Panc1 (cell line): ENCODE measurements at regions not wholly inside any gene's neighbourhood (a gene's known extent, or its start where the extent isn't known, plus 50 kb on each side); places are given as distances from the start of the nearest gene placed in this dataset.

Source experiments
- ATAC-seq: fragments of 200-7000 bp; cut with Tn5 transposase; 2 replicates; pipeline ENCODE4 v1.9.1; 2020; ENCODE audit warnings: mild to moderate bottlenecking, moderate library complexity
- BruUV-seq: library from RNA; stranded (reverse); fragments of 400-500 nt; replicated peaks from 2 replicates; lab custom pipeline; 2021; lab: Mats Ljungman, UMichigan
- CTCF ChIA-PET: fragments of 300-600 bp; sonication (Branson Sonifier 250); formaldehyde crosslinking; loops from one replicate; lab custom pipeline; 2022; ENCODE audit warnings: antibody characterized with exemption; lab: Charles Lee
- POLR2A ChIA-PET: fragments of 300-600 bp; sonication (Branson Sonifier 250); formaldehyde crosslinking; loops from one replicate; lab custom pipeline; 2022; ENCODE audit warnings: antibody characterized with exemption; lab: Charles Lee
- DNase-seq: peaks from one replicate; pipeline ENCODE4 v3.0.0-alpha.2; 2010; ENCODE audit warnings: low read depth, low spot score
- H3K27ac ChIP-seq: 2 replicates; pipeline ENCODE4 v1.5.1; 2011; ENCODE audit warnings: mild to moderate bottlenecking, low read length, inconsistent platforms
- H3K27me3 ChIP-seq: fragments of 200-500 bp; sonication (Bioruptor generic); 2 replicates; pipeline ENCODE4 v1.6.0; 2014; ENCODE audit warnings: low read length, inconsistent platforms; ENCODE audit not compliant: control insufficient read depth, insufficient read depth
- H3K36me3 ChIP-seq: fragments of 200-500 bp; sonication (Bioruptor generic); 2 replicates; pipeline ENCODE4 v1.5.1; 2014; ENCODE audit warnings: inconsistent platforms, mild to moderate bottlenecking, low read length, moderate library complexity; ENCODE audit not compliant: control insufficient read depth, insufficient read depth
- H3K4me1 ChIP-seq: 2 replicates; pipeline ENCODE4 v1.5.1; 2011; ENCODE audit warnings: inconsistent platforms, mild to moderate bottlenecking, low read length, moderate library complexity; ENCODE audit not compliant: control insufficient read depth, insufficient read depth
- H3K4me3 ChIP-seq, 2 experiments: 2 replicates each; pipeline ENCODE4 v1.5.1; 2011 to 2012; ENCODE audit warnings: low read depth in 2 of 2, low read length in 2 of 2, mild to moderate bottlenecking in 2 of 2, inconsistent platforms in 1 of 2, moderate library complexity in 1 of 2
- H3K9me3 ChIP-seq: fragments of 200-500 bp; sonication (Bioruptor generic); 2 replicates; pipeline ENCODE4 v1.5.1; 2014; ENCODE audit warnings: low read depth, mild to moderate bottlenecking, inconsistent platforms, low read length, moderate library complexity; ENCODE audit not compliant: control insufficient read depth, insufficient read depth
- POLR2AphosphoS5 ChIP-seq: IDR thresholded peaks from 2 replicates; pipeline ENCODE4 v1.6.1; 2012; ENCODE audit warnings: mild to moderate bottlenecking, low read depth, low read length, moderate library complexity
- REST ChIP-seq, 2 experiments: IDR thresholded peaks; 2 replicates each; pipeline ENCODE4 v1.6.1; 2011 to 2012; ENCODE audit warnings: low read depth in 2 of 2, control low read depth in 1 of 2, low read length in 1 of 2, mild to moderate bottlenecking in 1 of 2, moderate library complexity in 1 of 2; ENCODE audit not compliant: insufficient read depth in 1 of 2
- SIN3A ChIP-seq: IDR thresholded peaks from 2 replicates; pipeline ENCODE4 v1.6.1; 2012; ENCODE audit warnings: low read depth, mild to moderate bottlenecking, low read length, moderate library complexity, borderline replicate concordance; ENCODE audit not compliant: insufficient read depth
- TCF7L2 ChIP-seq: IDR thresholded peaks from 2 replicates; pipeline ENCODE4 v1.6.1; 2011; ENCODE audit warnings: mild to moderate bottlenecking, low read depth, low read length, inconsistent platforms
- in situ Hi-C: cut with HindIII; loops from 2 replicates; pipeline ENCODE4 v1.10.0; 2016; ENCODE audit warnings: low sequenced_read_pairs, low pct_unique_long_range_greater_than_20kb
- intact Hi-C: fragments of 100-400 bp; cut with micrococcal nuclease; formaldehyde crosslinking; loops from one replicate; pipeline ENCODE4 v1.10.0; 2022; ENCODE audit not compliant: unreplicated experiment
- TF ChIP-seq, protein P1 (sequence below): fragments of 450-650 bp; IDR thresholded peaks from 2 replicates; pipeline ENCODE4 v1.5.1; 2017; ENCODE audit warnings: mild to moderate bottlenecking

GRCh38 chr12:25382311-25383106, 131.8 kb upstream of the KRAS start:
- CTCF ChIA-PET: interaction anchor here (0.9 kb wide), 1 partner anchor 647 kb away, joined by 3 read pairs; no protein-coding TSS in a partner anchor
- Histone ChIP-seq H3K9me3 (no peaks in the 10 kb centered on the region), H3K36me3 (no peaks in the 10 kb centered on the region), H3K4me3 (no peak overlapping the region), H3K27me3 (no peaks in the 10 kb centered on the region), H3K4me1 (peaks cover 12% of the 10 kb centered on the region), H3K27ac (no peak overlapping the region)
- ATAC-seq (no peak), DNase-seq (no peak)
- intact Hi-C loops: no loop called here
- in situ Hi-C loops: no loop called here
- no TSS peak for BruUV-seq
- no peak for TF ChIP-seq POLR2AphosphoS5
- TF ChIP-seq SIN3A: no peak
- TF ChIP-seq, protein P1, sequence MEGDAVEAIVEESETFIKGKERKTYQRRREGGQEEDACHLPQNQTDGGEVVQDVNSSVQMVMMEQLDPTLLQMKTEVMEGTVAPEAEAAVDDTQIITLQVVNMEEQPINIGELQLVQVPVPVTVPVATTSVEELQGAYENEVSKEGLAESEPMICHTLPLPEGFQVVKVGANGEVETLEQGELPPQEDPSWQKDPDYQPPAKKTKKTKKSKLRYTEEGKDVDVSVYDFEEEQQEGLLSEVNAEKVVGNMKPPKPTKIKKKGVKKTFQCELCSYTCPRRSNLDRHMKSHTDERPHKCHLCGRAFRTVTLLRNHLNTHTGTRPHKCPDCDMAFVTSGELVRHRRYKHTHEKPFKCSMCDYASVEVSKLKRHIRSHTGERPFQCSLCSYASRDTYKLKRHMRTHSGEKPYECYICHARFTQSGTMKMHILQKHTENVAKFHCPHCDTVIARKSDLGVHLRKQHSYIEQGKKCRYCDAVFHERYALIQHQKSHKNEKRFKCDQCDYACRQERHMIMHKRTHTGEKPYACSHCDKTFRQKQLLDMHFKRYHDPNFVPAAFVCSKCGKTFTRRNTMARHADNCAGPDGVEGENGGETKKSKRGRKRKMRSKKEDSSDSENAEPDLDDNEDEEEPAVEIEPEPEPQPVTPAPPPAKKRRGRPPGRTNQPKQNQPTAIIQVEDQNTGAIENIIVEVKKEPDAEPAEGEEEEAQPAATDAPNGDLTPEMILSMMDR: no peak
- TF ChIP-seq REST (IDR thresholded peaks at IDR 0.05; ENCODE audit: insufficient read depth in 1 of 2, low read depth in 2 of 2, low read length in 1 of 2): no peak
- TF ChIP-seq TCF7L2: no peak
- POLR2A ChIA-PET: no interaction called here

GRCh38 chr12:25377469-25378177, 126.9 kb upstream of the KRAS start:
- H3K27ac ChIP-seq: no peak overlapping the region
- intact Hi-C loops: no loop called here
- ChIA-PET CTCF (no interaction called here), POLR2A (no interaction called here)
- no peak overlapping the region for H3K4me3 ChIP-seq
- H3K27me3 ChIP-seq: no peaks in the 10 kb centered on the region
- H3K9me3 ChIP-seq: no peaks in the 10 kb centered on the region
- no TSS peak for BruUV-seq
- in situ Hi-C loops: no loop called here
- DNase-seq: no peak
- ATAC-seq: no peak
- H3K4me1 ChIP-seq: no peaks in the 10 kb centered on the region
- TF ChIP-seq POLR2AphosphoS5 (no peak), TCF7L2 (no peak), REST (IDR thresholded peaks at IDR 0.05; ENCODE audit: insufficient read depth in 1 of 2, low read depth in 2 of 2, low read length in 1 of 2) (no peak), SIN3A (no peak)
- TF ChIP-seq, protein P1: no peak
- no peaks in the 10 kb centered on the region for H3K36me3 ChIP-seq
